Mesendoderm (in vitro differentiated cells): ENCODE measurements at regions not wholly inside any gene's neighbourhood (a gene's known extent, or its start where the extent isn't known, plus 50 kb on each side); places are given as distances from the start of the nearest gene placed in this dataset.

ENCODE experiments used
- DNase-seq: peaks from one replicate; pipeline ENCODE4 v3.0.0; 2013
- H2AK5ac ChIP-seq: 2 replicates; pipeline ENCODE4 v1.6.1; 2013; ENCODE audit warnings: low read length, inconsistent platforms
- H2BK120ac ChIP-seq: 2 replicates; pipeline ENCODE4 v1.6.1; 2013; ENCODE audit warnings: low read depth, mild to moderate bottlenecking, low read length, moderate library complexity, mixed read lengths
- H2BK15ac ChIP-seq: replicated peaks from 2 replicates; pipeline ENCODE4 v1.6.1; 2013; ENCODE audit warnings: low read depth, mild to moderate bottlenecking, moderate library complexity
- H2BK5ac ChIP-seq: 2 replicates; pipeline ENCODE4 v1.6.1; 2013; ENCODE audit warnings: low read length, inconsistent platforms
- H3K18ac ChIP-seq: 2 replicates; pipeline ENCODE4 v1.6.1; 2013; ENCODE audit warnings: mild to moderate bottlenecking, low read length, mixed read lengths
- H3K23ac ChIP-seq: one replicate; pipeline ENCODE4 v1.6.1; 2013; ENCODE audit warnings: low read length
- H3K27ac ChIP-seq: 2 replicates; pipeline ENCODE4 v1.5.1; 2013; ENCODE audit warnings: low read depth, mild to moderate bottlenecking, inconsistent platforms, low read length, moderate library complexity
- H3K27me3 ChIP-seq: 2 replicates; pipeline ENCODE4 v1.6.1; 2013; ENCODE audit warnings: low read length, control low read depth, mild to moderate bottlenecking, inconsistent platforms; ENCODE audit not compliant: insufficient read depth, poor library complexity
- H3K36me3 ChIP-seq: 2 replicates; pipeline ENCODE4 v1.6.1; 2013; ENCODE audit warnings: low read length, inconsistent platforms; ENCODE audit not compliant: control insufficient read depth, insufficient read depth
- H3K4ac ChIP-seq: one replicate; pipeline ENCODE4 v1.6.1; 2013; ENCODE audit warnings: low read depth, mild to moderate bottlenecking, low read length, moderate library complexity
- H3K4me1 ChIP-seq: 2 replicates; pipeline ENCODE4 v1.6.1; 2013; ENCODE audit warnings: low read depth, low read length, inconsistent platforms; ENCODE audit not compliant: control insufficient read depth
- H3K4me2 ChIP-seq: 2 replicates; pipeline ENCODE4 v1.6.1; 2013; ENCODE audit warnings: low read length
- H3K4me3 ChIP-seq: 2 replicates; pipeline ENCODE4 v1.5.1; 2013; ENCODE audit warnings: mild to moderate bottlenecking, low read length
- H3K56ac ChIP-seq: one replicate; pipeline ENCODE4 v1.6.1; 2013; ENCODE audit warnings: low read length
- H3K79me1 ChIP-seq: 2 replicates; pipeline ENCODE4 v1.6.1; 2013; ENCODE audit warnings: low read length, inconsistent platforms
- H3K79me2 ChIP-seq: 2 replicates; pipeline ENCODE4 v1.6.1; 2013; ENCODE audit warnings: mild to moderate bottlenecking, low read length; ENCODE audit not compliant: control insufficient read depth, insufficient read depth
- H3K9ac ChIP-seq: 2 replicates; pipeline ENCODE4 v1.6.1; 2013; ENCODE audit warnings: low read length, inconsistent platforms
- H4K5ac ChIP-seq: one replicate; pipeline ENCODE4 v1.6.1; 2013; ENCODE audit warnings: low read length
- H4K8ac ChIP-seq: one replicate; pipeline ENCODE4 v1.6.1; 2013; ENCODE audit warnings: low read depth, mild to moderate bottlenecking, control low read depth, low read length, moderate library complexity
- WGBS: extraction: QIAGEN DNeasy Blood & Tissue Kit; methylation state at CpG from one replicate; pipeline ENCODE4 v1.1.7; 2013; ENCODE audit warnings: low lambda C conversion rate, missing lambda C conversion rate; ENCODE audit not compliant: insufficient coverage; ENCODE audit errors: extremely low coverage; 5-methylcytosine and 5-hydroxymethylcytosine counted together

- Histone ChIP-seq H3K79me1 (no peaks in the 10 kb centered on the region), H3K4ac (no peak overlapping the region), H3K36me3 (no peaks in the 10 kb centered on the region), H3K56ac (no peak overlapping the region), H3K18ac (no peak overlapping the region), H4K5ac (no peak overlapping the region), H4K8ac (no peak overlapping the region), H3K27ac (no peak overlapping the region), H3K23ac (no peak overlapping the region), H3K4me3 (no peak overlapping the region), H3K27me3 (no peaks in the 10 kb centered on the region), H3K9ac (no peak overlapping the region), H3K4me1 (no peaks in the 10 kb centered on the region), H2BK120ac (no peak overlapping the region), H2AK5ac (no peak overlapping the region), H3K4me2 (no peak overlapping the region), H2BK5ac (no peak overlapping the region), H2BK15ac (no peak overlapping the region), H3K79me2 (no peaks in the 10 kb centered on the region)
- no peak for DNase-seq
- WGBS, result no CpG with 5 or more reads among the region's 3 CpGs
Observed at GRCh38 chr4:189850239-189850856, 90.3 kb upstream of the FRG1 start.

DNA sequence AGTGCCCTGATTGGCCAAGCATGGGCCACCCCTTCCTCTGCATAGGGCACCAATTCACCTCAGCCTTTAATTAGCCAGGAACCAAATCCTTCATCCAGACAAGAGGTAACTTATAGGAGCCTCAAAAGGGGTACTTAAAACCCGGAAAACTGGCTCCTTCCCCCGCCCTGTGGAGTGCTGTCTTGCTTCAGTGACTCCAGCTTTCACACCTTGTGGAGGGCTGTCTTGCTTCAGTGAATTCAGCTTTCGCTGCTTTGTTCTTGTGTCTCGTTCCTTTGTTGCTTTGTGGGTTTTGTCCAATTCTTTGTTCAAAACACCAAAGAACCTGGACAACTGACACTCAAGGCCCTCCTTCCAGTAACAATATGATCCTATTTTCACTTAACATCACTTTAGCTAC, 82.2 kb upstream of the FRG1 start:
- Histone ChIP-seq H2BK5ac (no peak overlapping the region), H3K4ac (no peak overlapping the region), H2BK120ac (no peak overlapping the region), H3K36me3 (no peaks in the 10 kb centered on the region), H2BK15ac (no peak overlapping the region), H3K4me2 (no peak overlapping the region), H3K79me2 (no peaks in the 10 kb centered on the region), H3K27me3 (no peaks in the 10 kb centered on the region), H3K18ac (no peak overlapping the region), H3K9ac (no peak overlapping the region), H3K79me1 (no peaks in the 10 kb centered on the region), H3K23ac (no peak overlapping the region), H2AK5ac (no peak overlapping the region), H3K56ac (no peak overlapping the region), H3K4me3 (no peak overlapping the region), H3K27ac (no peak overlapping the region), H4K5ac (no peak overlapping the region), H4K8ac (no peak overlapping the region), H3K4me1 (no peaks in the 10 kb centered on the region)
- DNase-seq, result no peak
- WGBS, result no CpG with 5 or more reads among the region's 4 CpGs

DNA sequence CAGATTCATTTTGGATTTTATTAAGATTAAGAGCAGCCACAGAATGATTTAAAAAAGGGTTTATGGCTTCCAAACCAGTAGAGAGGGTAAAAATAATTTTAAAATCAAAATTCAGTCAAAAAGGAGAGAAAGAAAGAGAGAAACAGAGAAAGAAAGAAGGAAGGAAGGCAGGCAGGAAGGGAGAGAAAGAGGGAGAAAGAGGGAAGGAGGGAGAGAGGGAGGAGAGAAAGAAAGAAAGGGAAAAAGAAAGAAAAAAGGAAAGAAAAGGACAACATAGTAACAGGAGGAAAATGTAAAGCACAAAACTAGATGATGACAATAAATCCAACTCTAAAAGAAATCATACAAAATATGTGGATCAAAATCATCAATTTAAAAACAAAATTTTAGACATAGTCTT, 79.6 kb upstream of the FRG1 start:
- Histone ChIP-seq H3K27me3 (no peaks in the 10 kb centered on the region), H2AK5ac (no peak overlapping the region), H3K18ac (no peak overlapping the region), H3K27ac (no peak overlapping the region), H3K79me1 (no peaks in the 10 kb centered on the region), H2BK15ac (no peak overlapping the region), H4K5ac (no peak overlapping the region), H3K4ac (no peak overlapping the region), H3K79me2 (no peaks in the 10 kb centered on the region), H2BK120ac (no peak overlapping the region), H3K23ac (no peak overlapping the region), H3K4me1 (no peaks in the 10 kb centered on the region), H3K4me3 (no peak overlapping the region), H3K36me3 (no peaks in the 10 kb centered on the region), H3K4me2 (no peak overlapping the region), H2BK5ac (no peak overlapping the region), H3K9ac (no peak overlapping the region), H4K8ac (no peak overlapping the region), H3K56ac (no peak overlapping the region)
- DNase-seq, result no peak

- no peak overlapping the region for H3K23ac ChIP-seq
- no peak overlapping the region for H2BK120ac ChIP-seq
- no peak overlapping the region for H2BK5ac ChIP-seq
- no peak for DNase-seq
- H3K79me2 ChIP-seq, result no peaks in the 10 kb centered on the region
- H4K8ac ChIP-seq, result no peak overlapping the region
- no peak overlapping the region for H3K9ac ChIP-seq
- no peak overlapping the region for H4K5ac ChIP-seq
- H2AK5ac ChIP-seq, result no peak overlapping the region
- no peak overlapping the region for H3K4ac ChIP-seq
- H3K4me1 ChIP-seq, result no peaks in the 10 kb centered on the region
- no peak overlapping the region for H3K4me2 ChIP-seq
- no peak overlapping the region for H3K56ac ChIP-seq
- H3K27me3 ChIP-seq, result no peaks in the 10 kb centered on the region
- H3K18ac ChIP-seq, result no peak overlapping the region
- no CpG with 5 or more reads among the region's 7 CpGs for WGBS
- H2BK15ac ChIP-seq, result no peak overlapping the region
- no peak overlapping the region for H3K27ac ChIP-seq
- H3K4me3 ChIP-seq, result no peak overlapping the region
- no peaks in the 10 kb centered on the region for H3K79me1 ChIP-seq
- no peaks in the 10 kb centered on the region for H3K36me3 ChIP-seq
Observed at GRCh38 chr4:189869236-189869635, 71.4 kb upstream of the FRG1 start.

GRCh38 chr4:189870511-189871234, 70.0 kb upstream of the FRG1 start:
- WGBS, result no CpG with 5 or more reads among the region's 9 CpGs
- no peak overlapping the region for H2BK120ac ChIP-seq
- H3K27me3 ChIP-seq, result no peaks in the 10 kb centered on the region
- H3K4ac ChIP-seq, result no peak overlapping the region
- H3K4me1 ChIP-seq, result no peaks in the 10 kb centered on the region
- H4K8ac ChIP-seq, result no peak overlapping the region
- H3K4me3 ChIP-seq, result no peak overlapping the region
- no peak overlapping the region for H2BK5ac ChIP-seq
- H3K9ac ChIP-seq, result no peak overlapping the region
- H3K23ac ChIP-seq, result no peak overlapping the region
- H3K79me2 ChIP-seq, result no peaks in the 10 kb centered on the region
- no peaks in the 10 kb centered on the region for H3K79me1 ChIP-seq
- H3K4me2 ChIP-seq, result no peak overlapping the region
- H3K56ac ChIP-seq, result no peak overlapping the region
- DNase-seq, result no peak
- H4K5ac ChIP-seq, result no peak overlapping the region
- no peak overlapping the region for H2BK15ac ChIP-seq
- H3K18ac ChIP-seq, result no peak overlapping the region
- no peak overlapping the region for H2AK5ac ChIP-seq
- no peak overlapping the region for H3K27ac ChIP-seq
- no peaks in the 10 kb centered on the region for H3K36me3 ChIP-seq

DNA sequence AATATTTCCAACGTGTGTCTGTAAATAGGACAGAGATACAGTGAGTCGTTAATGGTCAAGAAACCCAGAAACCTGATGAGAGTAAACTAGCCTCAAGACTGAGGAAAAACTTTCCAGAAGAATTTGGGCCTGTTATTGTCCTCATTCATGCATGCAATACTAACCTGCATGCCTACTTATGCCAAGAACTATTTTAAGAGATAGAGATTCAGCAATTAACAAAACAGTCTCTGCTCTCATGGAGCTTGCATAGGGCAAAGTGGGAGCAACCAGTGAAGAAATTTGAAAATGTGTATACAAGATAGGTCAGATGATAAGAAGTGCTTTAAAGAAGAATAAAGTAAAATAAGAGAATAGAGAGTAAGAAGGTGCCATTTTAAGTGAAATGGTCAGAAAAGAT, 66.1 kb upstream of the FRG1 start:
- no peaks in the 10 kb centered on the region for H3K4me1 ChIP-seq
- H3K18ac ChIP-seq, result no peak overlapping the region
- no peak overlapping the region for H2BK5ac ChIP-seq
- H3K36me3 ChIP-seq, result no peaks in the 10 kb centered on the region
- H4K5ac ChIP-seq, result no peak overlapping the region
- H2AK5ac ChIP-seq, result no peak overlapping the region
- H3K4me2 ChIP-seq, result no peak overlapping the region
- no peak overlapping the region for H2BK15ac ChIP-seq
- H3K23ac ChIP-seq, result no peak overlapping the region
- WGBS, result no CpG with 5 or more reads among the region's 2 CpGs
- no peaks in the 10 kb centered on the region for H3K79me2 ChIP-seq
- no peak for DNase-seq
- H3K4me3 ChIP-seq, result no peak overlapping the region
- no peak overlapping the region for H3K27ac ChIP-seq
- no peaks in the 10 kb centered on the region for H3K27me3 ChIP-seq
- H4K8ac ChIP-seq, result no peak overlapping the region
- H2BK120ac ChIP-seq, result no peak overlapping the region
- H3K56ac ChIP-seq, result no peak overlapping the region
- H3K79me1 ChIP-seq, result no peaks in the 10 kb centered on the region
- H3K9ac ChIP-seq, result no peak overlapping the region
- no peak overlapping the region for H3K4ac ChIP-seq
